ENCODE measurements at regions not wholly inside any gene's neighbourhood (a gene's known extent, or its start where the extent isn't known, plus 50 kb on each side); places are given as distances from the start of the nearest gene placed in this dataset.
"Not testable (repeated sequence)": the region's sequence is repeated elsewhere in the genome, so short reads cannot be mapped to it uniquely, and the experiment has no call there.

DNA sequence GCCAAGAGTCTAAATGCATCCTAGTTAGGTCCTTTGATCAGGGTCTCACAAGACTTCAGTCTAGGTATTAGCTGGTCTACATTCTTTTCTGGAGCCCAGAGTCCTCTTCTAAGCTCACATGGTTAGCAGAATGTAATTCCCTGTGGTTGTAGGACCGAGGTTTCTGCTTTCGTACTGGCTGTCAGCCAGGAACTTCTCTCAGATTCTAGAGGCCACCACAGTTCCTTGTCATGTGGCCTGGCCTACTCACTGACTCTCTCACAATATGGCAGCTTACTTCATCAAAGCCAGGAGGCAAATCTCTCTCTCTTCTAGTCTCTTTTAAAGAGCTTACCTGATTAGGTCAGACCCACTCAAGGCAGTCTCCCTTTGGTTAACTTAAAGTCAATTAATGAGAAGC is 82.9 kb downstream of the POU4F1 start:
- no peaks in the 10 kb centered on the region for H4K20me1 ChIP-seq (ENCODE audit: control insufficient read depth, extremely low read depth, insufficient read depth, low read length)
- no peak for TF ChIP-seq EZH2 (IDR thresholded peaks at IDR 0.05; ENCODE audit: low read length, missing control alignments)
- H3K36me3 ChIP-seq (ENCODE audit: control insufficient read depth, insufficient read depth, low read length) = no peaks in the 10 kb centered on the region
- H3K4me1 ChIP-seq (ENCODE audit: control insufficient read depth, extremely low read depth, insufficient read depth, low read length) = no peaks in the 10 kb centered on the region
- no peak for DNase-seq (ENCODE audit: low read depth in 2 of 2)
- no peaks in the 10 kb centered on the region for H3K9me3 ChIP-seq (ENCODE audit: control insufficient read depth, insufficient read depth, low read depth, low read length)
- no peak overlapping the region for H3K27ac ChIP-seq (ENCODE audit: insufficient read depth, low read length)
- H2AFZ ChIP-seq (ENCODE audit: low read length) = no peak overlapping the region
- H3K4me2 ChIP-seq (ENCODE audit: extremely low read depth, insufficient read depth, low read length) = no peak overlapping the region
- H3K27me3 ChIP-seq (ENCODE audit: control insufficient read depth, insufficient read depth, low read length) = no peaks in the 10 kb centered on the region
- H3K4me3 ChIP-seq (replicated peaks in 1 of 4; ENCODE audit: control extremely low read depth in 1 of 4, insufficient read depth in 1 of 4, low read depth in 3 of 4, low read length in 4 of 4) = no peak overlapping the region
- H3K79me2 ChIP-seq (ENCODE audit: control insufficient read depth, insufficient read depth, low read length) = no peaks in the 10 kb centered on the region
- H3K9ac ChIP-seq (ENCODE audit: insufficient read depth, low read length) = no peak overlapping the region

DNA sequence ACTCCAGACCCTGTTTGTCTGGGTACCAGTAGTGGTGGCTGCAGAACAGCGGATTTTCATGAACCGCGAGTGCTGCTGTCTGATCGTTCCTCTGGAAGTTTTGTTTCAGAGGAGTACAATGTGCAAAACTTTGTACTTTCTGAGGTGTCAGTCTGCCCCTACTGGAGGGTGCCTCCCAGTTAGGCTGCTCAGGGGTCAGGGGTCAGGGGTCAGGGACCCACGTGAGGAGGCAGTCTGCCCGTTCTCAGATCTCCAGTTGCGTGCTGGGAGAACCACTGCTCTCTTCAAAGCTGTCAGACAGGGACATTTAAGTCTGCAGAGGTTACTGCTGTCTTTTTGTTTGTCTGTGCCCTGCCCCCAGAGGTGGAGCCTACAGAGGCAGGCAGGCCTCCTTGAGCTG is 84.9 kb downstream of the POU4F1 start:
- not testable (repeated sequence) for DNase-seq (ENCODE audit: low read depth in 2 of 2); H3K9ac ChIP-seq (ENCODE audit: insufficient read depth, low read length); H3K27ac ChIP-seq (ENCODE audit: insufficient read depth, low read length); H4K20me1 ChIP-seq (ENCODE audit: control insufficient read depth, extremely low read depth, insufficient read depth, low read length); H3K4me2 ChIP-seq (ENCODE audit: extremely low read depth, insufficient read depth, low read length); H3K4me3 ChIP-seq (replicated peaks in 1 of 4; ENCODE audit: control extremely low read depth in 1 of 4, insufficient read depth in 1 of 4, low read depth in 3 of 4, low read length in 4 of 4); H3K36me3 ChIP-seq (ENCODE audit: control insufficient read depth, insufficient read depth, low read length); H3K79me2 ChIP-seq (ENCODE audit: control insufficient read depth, insufficient read depth, low read length); H3K27me3 ChIP-seq (ENCODE audit: control insufficient read depth, insufficient read depth, low read length); H3K9me3 ChIP-seq (ENCODE audit: control insufficient read depth, insufficient read depth, low read depth, low read length); H3K4me1 ChIP-seq (ENCODE audit: control insufficient read depth, extremely low read depth, insufficient read depth, low read length); H2AFZ ChIP-seq (ENCODE audit: low read length)

DNA sequence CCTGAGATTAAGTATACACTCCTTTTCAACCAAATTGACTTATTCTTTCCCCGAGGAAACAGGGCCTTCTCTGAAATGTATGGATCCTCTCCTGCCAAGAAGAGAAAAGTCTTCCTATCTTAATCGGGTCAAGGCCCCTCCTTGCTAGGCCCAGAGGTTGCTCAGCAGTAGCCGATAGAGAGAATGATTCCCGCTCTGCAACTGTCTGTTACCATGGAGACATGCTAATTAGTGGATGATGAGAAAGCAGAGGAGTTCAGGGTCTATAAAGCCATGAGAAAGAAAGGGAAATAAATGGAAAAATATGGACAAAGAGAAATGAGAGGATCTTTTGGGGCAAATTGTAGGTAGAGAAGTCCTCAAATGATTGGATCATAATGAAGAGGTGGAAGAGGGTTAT is 103.5 kb downstream of the POU4F1 start:
- Histone ChIP-seq H3K79me2 (ENCODE audit: control insufficient read depth, insufficient read depth, low read length) (no peaks in the 10 kb centered on the region), H3K4me2 (ENCODE audit: extremely low read depth, insufficient read depth, low read length) (no peak overlapping the region), H3K4me3 (replicated peaks in 1 of 4; ENCODE audit: control extremely low read depth in 1 of 4, insufficient read depth in 1 of 4, low read depth in 3 of 4, low read length in 4 of 4) (no peak overlapping the region), H3K27me3 (ENCODE audit: control insufficient read depth, insufficient read depth, low read length) (no peaks in the 10 kb centered on the region), H3K4me1 (ENCODE audit: control insufficient read depth, extremely low read depth, insufficient read depth, low read length) (no peaks in the 10 kb centered on the region), H3K9me3 (ENCODE audit: control insufficient read depth, insufficient read depth, low read depth, low read length) (no peaks in the 10 kb centered on the region), H3K9ac (ENCODE audit: insufficient read depth, low read length) (no peak overlapping the region), H4K20me1 (ENCODE audit: control insufficient read depth, extremely low read depth, insufficient read depth, low read length) (no peaks in the 10 kb centered on the region), H3K36me3 (ENCODE audit: control insufficient read depth, insufficient read depth, low read length) (no peaks in the 10 kb centered on the region), H2AFZ (ENCODE audit: low read length) (no peak overlapping the region), H3K27ac (ENCODE audit: insufficient read depth, low read length) (no peak overlapping the region)
- no peak for TF ChIP-seq EZH2 (IDR thresholded peaks at IDR 0.05; ENCODE audit: low read length, missing control alignments)
- TF ChIP-seq, protein P1, sequence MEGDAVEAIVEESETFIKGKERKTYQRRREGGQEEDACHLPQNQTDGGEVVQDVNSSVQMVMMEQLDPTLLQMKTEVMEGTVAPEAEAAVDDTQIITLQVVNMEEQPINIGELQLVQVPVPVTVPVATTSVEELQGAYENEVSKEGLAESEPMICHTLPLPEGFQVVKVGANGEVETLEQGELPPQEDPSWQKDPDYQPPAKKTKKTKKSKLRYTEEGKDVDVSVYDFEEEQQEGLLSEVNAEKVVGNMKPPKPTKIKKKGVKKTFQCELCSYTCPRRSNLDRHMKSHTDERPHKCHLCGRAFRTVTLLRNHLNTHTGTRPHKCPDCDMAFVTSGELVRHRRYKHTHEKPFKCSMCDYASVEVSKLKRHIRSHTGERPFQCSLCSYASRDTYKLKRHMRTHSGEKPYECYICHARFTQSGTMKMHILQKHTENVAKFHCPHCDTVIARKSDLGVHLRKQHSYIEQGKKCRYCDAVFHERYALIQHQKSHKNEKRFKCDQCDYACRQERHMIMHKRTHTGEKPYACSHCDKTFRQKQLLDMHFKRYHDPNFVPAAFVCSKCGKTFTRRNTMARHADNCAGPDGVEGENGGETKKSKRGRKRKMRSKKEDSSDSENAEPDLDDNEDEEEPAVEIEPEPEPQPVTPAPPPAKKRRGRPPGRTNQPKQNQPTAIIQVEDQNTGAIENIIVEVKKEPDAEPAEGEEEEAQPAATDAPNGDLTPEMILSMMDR (conservative IDR thresholded peaks at IDR 0.05 in 1 of 2, IDR thresholded peaks at IDR 0.05 in 1 of 2; ENCODE audit: low read depth in 1 of 2, low read length in 2 of 2) = no peak
- no peak for DNase-seq (ENCODE audit: low read depth in 2 of 2)

DNA sequence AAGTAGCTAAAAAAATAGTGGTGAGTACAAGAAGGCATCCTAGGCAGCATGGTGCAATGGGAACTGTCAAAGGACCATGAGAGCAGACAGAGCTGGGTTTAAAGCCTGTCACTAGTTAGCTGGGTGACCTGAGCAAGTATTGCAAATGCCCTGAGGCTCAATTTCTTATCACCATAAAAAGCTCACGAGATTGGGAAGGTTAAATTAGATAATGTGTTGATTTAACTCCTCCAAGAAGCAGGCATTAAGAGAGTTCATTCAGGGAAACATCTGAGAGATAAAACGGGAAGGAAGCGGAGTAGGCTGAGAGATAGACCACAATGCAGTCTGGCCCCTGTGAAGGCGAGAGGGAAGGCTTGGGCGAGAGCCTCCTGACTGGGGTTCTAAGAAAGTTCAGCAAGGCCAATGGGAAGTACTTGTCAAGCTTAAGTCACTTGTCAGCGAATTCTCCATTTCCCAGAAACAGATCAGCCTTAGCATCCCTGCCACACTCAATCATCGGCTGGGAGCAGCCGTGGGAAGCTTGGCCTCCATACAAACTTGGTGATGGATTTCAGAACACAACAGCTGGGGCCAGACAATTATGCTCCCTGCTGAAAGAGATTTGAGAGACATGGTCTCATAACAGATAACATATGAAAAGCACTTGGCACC is 105.5 kb downstream of the POU4F1 start:
- no peak overlapping the region for H2AFZ ChIP-seq (ENCODE audit: low read length)
- no peak for DNase-seq (ENCODE audit: low read depth in 2 of 2)
- no peak overlapping the region for H3K27ac ChIP-seq (ENCODE audit: insufficient read depth, low read length)
- H3K36me3 ChIP-seq (ENCODE audit: control insufficient read depth, insufficient read depth, low read length) = no peaks in the 10 kb centered on the region
- H3K4me1 ChIP-seq (ENCODE audit: control insufficient read depth, extremely low read depth, insufficient read depth, low read length) = no peaks in the 10 kb centered on the region
- no peaks in the 10 kb centered on the region for H3K9me3 ChIP-seq (ENCODE audit: control insufficient read depth, insufficient read depth, low read depth, low read length)
- H3K9ac ChIP-seq (ENCODE audit: insufficient read depth, low read length) = no peak overlapping the region
- TF ChIP-seq EZH2 (IDR thresholded peaks at IDR 0.05; ENCODE audit: low read length, missing control alignments) = no peak
- TF ChIP-seq, protein P1 (conservative IDR thresholded peaks at IDR 0.05 in 1 of 2, IDR thresholded peaks at IDR 0.05 in 1 of 2; ENCODE audit: low read depth in 1 of 2, low read length in 2 of 2) = no peak
- H4K20me1 ChIP-seq (ENCODE audit: control insufficient read depth, extremely low read depth, insufficient read depth, low read length) = no peaks in the 10 kb centered on the region
- no peaks in the 10 kb centered on the region for H3K79me2 ChIP-seq (ENCODE audit: control insufficient read depth, insufficient read depth, low read length)
- H3K4me2 ChIP-seq (ENCODE audit: extremely low read depth, insufficient read depth, low read length) = no peak overlapping the region
- H3K4me3 ChIP-seq (replicated peaks in 1 of 4; ENCODE audit: control extremely low read depth in 1 of 4, insufficient read depth in 1 of 4, low read depth in 3 of 4, low read length in 4 of 4) = no peak overlapping the region
- no peaks in the 10 kb centered on the region for H3K27me3 ChIP-seq (ENCODE audit: control insufficient read depth, insufficient read depth, low read length)

All from fibroblast of lung (primary cell).